ENCODE measurements at regions not wholly inside any gene's neighbourhood (a gene's known extent, or its start where the extent isn't known, plus 50 kb on each side); places are given as distances from the start of the nearest gene placed in this dataset.

DNA sequence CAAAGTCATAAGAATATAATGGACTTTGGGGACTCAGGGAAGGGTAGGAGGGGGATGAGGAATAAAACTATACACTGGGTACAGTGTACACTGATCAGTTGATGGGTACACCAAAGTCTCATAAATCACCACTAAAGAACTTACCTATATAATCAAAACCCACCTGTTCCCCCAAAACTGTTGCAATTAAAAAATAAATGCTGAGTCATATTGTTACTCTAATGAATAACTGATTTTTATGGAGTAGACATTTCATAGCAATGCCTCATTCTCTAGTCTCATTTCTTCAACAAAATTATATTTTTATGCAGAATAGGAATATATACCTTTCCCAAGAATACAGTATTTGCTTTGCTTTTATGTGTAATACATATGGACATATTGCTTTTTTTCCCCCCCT is 181.2 kb downstream of the ST6GAL2 start:
- TF ChIP-seq Cebpa-rat (IDR thresholded peaks at IDR 0.05): no peak
- no peak overlapping the region for H3K4me2 ChIP-seq
- no peaks in the 10 kb centered on the region for H3K27me3 ChIP-seq
- no peaks in the 10 kb centered on the region for H3K36me3 ChIP-seq
- peaks cover 13% of the 10 kb centered on the region for H3K4me1 ChIP-seq
- H3K4me3 ChIP-seq: no peak overlapping the region
- no peaks in the 10 kb centered on the region for H3K9me3 ChIP-seq
- H4K20me1 ChIP-seq: no peaks in the 10 kb centered on the region
- no peak overlapping the region for H3K27ac ChIP-seq
- no peak overlapping the region for H3K9ac ChIP-seq

GRCh38 chr2:106705877-106706276 is 180.1 kb downstream of the ST6GAL2 start:
- Histone ChIP-seq H3K9ac (no peak overlapping the region), H4K20me1 (no peaks in the 10 kb centered on the region), H3K27ac (no peak overlapping the region), H3K4me3 (no peak overlapping the region), H3K27me3 (no peaks in the 10 kb centered on the region), H3K9me3 (peaks cover 3% of the 10 kb centered on the region; the same call in 1 of the 2 replicates), H3K36me3 (no peaks in the 10 kb centered on the region), H3K4me1 (peaks cover 4% of the 10 kb centered on the region; the same call in 1 of the 2 replicates), H3K4me2 (no peak overlapping the region)
- no peak for TF ChIP-seq Cebpa-rat (IDR thresholded peaks at IDR 0.05)

DNA sequence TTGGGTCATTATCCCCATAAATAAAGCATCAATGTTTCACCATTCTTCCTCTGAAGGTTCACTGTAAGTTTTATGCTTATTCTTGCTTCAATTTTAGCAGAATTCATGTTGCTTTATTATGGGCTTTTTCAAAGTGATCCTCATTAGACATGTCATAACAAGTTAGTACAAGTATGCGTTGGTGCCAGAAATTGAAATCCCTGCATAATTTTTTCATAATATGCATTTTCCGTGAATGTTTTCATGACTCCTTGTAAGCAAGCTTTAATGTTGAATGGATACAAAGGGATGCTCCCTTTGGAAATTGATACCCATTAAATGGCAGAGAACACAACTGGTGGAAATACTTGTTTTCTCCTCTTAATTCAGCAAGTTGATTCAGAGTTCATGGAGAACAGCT is 179.7 kb downstream of the ST6GAL2 start:
- H3K9me3 ChIP-seq: peaks cover 7% of the 10 kb centered on the region
- H3K9ac ChIP-seq: no peak overlapping the region
- no peak overlapping the region for H3K27ac ChIP-seq
- no peaks in the 10 kb centered on the region for H3K27me3 ChIP-seq
- no peak for TF ChIP-seq Cebpa-rat (IDR thresholded peaks at IDR 0.05)
- H3K36me3 ChIP-seq: no peaks in the 10 kb centered on the region
- no peak overlapping the region for H3K4me2 ChIP-seq
- H3K4me3 ChIP-seq: no peak overlapping the region
- H4K20me1 ChIP-seq: no peaks in the 10 kb centered on the region
- no peaks in the 10 kb centered on the region for H3K4me1 ChIP-seq

GRCh38 chr2:106708209-106708608 is 177.8 kb downstream of the ST6GAL2 start:
- no peaks in the 10 kb centered on the region for H3K36me3 ChIP-seq
- no peaks in the 10 kb centered on the region for H3K27me3 ChIP-seq
- H3K27ac ChIP-seq: no peak overlapping the region
- no peak overlapping the region for H3K4me2 ChIP-seq
- no peaks in the 10 kb centered on the region for H3K4me1 ChIP-seq
- H3K4me3 ChIP-seq: no peak overlapping the region
- no peak for TF ChIP-seq Cebpa-rat (IDR thresholded peaks at IDR 0.05)
- peaks cover 25% of the 10 kb centered on the region for H3K9me3 ChIP-seq
- H4K20me1 ChIP-seq: no peaks in the 10 kb centered on the region
- no peak overlapping the region for H3K9ac ChIP-seq

DNA sequence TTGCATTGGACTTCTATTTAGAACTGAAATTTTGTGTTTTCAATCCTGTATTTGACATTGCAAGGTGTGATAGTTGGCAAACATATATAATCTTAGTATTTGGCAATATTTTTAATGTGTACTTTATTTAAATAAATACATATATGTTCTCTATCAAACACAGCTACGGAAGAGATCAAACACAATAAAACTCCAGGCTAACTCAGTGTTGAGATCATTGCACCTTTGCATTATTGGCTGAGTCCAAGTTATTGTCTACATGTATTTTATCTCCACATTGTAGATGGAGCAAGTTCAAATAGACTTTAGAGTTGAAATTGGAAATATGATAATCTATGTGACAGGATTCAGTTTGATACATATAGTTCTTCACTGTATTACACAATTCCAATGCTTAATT is 176.7 kb downstream of the ST6GAL2 start:
- no peaks in the 10 kb centered on the region for H3K27me3 ChIP-seq
- TF ChIP-seq Cebpa-rat (IDR thresholded peaks at IDR 0.05): no peak
- H3K9me3 ChIP-seq: peaks cover 26% of the 10 kb centered on the region
- no peaks in the 10 kb centered on the region for H3K4me1 ChIP-seq
- H3K4me2 ChIP-seq: no peak overlapping the region
- H3K27ac ChIP-seq: no peak overlapping the region
- no peak overlapping the region for H3K9ac ChIP-seq
- no peaks in the 10 kb centered on the region for H3K36me3 ChIP-seq
- no peak overlapping the region for H3K4me3 ChIP-seq
- H4K20me1 ChIP-seq: no peaks in the 10 kb centered on the region

GRCh38 chr2:106719222-106719621 is 166.7 kb downstream of the ST6GAL2 start:
- H3K4me1 ChIP-seq: no peaks in the 10 kb centered on the region
- H3K4me3 ChIP-seq: no peak overlapping the region
- no peaks in the 10 kb centered on the region for H3K27me3 ChIP-seq
- no peak for TF ChIP-seq Cebpa-rat (IDR thresholded peaks at IDR 0.05)
- H3K36me3 ChIP-seq: no peaks in the 10 kb centered on the region
- H3K4me2 ChIP-seq: no peak overlapping the region
- H3K27ac ChIP-seq: no peak overlapping the region
- no peaks in the 10 kb centered on the region for H4K20me1 ChIP-seq
- H3K9me3 ChIP-seq: peaks cover 12% of the 10 kb centered on the region
- no peak overlapping the region for H3K9ac ChIP-seq

DNA sequence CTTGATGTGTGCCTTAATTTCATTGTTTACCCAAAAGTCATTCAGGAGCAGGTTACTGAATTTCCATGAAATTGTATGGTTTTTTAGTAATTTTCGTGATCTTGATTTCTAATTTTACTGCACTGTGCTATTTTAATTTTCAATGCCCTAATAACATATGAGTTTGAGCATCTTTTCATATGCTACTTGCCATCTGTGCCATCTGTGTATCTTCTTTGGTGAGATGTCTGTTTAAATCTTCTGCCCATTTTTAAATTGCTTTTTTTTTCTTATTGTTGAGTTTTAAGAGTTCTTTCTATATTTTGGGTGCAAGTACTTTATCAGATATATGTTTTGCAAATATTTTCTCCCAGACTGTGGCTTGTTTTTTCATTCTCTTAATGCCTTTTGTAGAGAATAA is 165.9 kb downstream of the ST6GAL2 start:
- H3K4me3 ChIP-seq: no peak overlapping the region
- no peak overlapping the region for H3K27ac ChIP-seq
- no peaks in the 10 kb centered on the region for H3K27me3 ChIP-seq
- no peak overlapping the region for H3K9ac ChIP-seq
- H3K9me3 ChIP-seq: peaks cover 12% of the 10 kb centered on the region
- H4K20me1 ChIP-seq: no peaks in the 10 kb centered on the region
- no peaks in the 10 kb centered on the region for H3K4me1 ChIP-seq
- no peak overlapping the region for H3K4me2 ChIP-seq
- no peaks in the 10 kb centered on the region for H3K36me3 ChIP-seq
- no peak for TF ChIP-seq Cebpa-rat (IDR thresholded peaks at IDR 0.05)

- Histone ChIP-seq H3K9ac (no peak overlapping the region), H3K4me2 (no peak overlapping the region), H3K27me3 (no peaks in the 10 kb centered on the region), H4K20me1 (no peaks in the 10 kb centered on the region), H3K36me3 (no peaks in the 10 kb centered on the region), H3K4me1 (no peaks in the 10 kb centered on the region), H3K9me3 (no peaks in the 10 kb centered on the region), H3K27ac (no peak overlapping the region), H3K4me3 (no peak overlapping the region)
- no peak for TF ChIP-seq Cebpa-rat (IDR thresholded peaks at IDR 0.05)
Measured at GRCh38 chr2:106724301-106724794, 161.6 kb downstream of the ST6GAL2 start.

DNA sequence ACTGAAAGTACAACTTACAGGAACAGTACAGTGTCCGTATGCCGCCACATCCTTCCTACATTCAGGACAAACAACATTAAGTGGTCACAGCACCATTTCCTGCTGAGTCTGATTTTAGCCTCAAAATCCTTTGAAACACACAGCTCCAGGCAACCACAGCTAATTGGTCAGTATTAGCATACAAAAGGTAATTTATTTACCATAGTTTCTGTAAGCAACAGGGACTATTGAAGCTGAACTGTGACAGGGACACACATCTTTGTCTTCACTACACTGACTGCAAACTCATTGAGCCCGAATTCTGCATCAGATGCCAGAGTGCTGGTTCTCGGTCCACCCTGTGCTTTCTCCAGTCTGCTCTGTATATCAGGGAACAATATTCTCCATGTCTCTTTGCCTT is 151.8 kb downstream of the ST6GAL2 start:
- Histone ChIP-seq H3K9ac (no peak overlapping the region), H4K20me1 (no peaks in the 10 kb centered on the region), H3K36me3 (no peaks in the 10 kb centered on the region), H3K9me3 (no peaks in the 10 kb centered on the region), H3K4me1 (no peaks in the 10 kb centered on the region), H3K27me3 (no peaks in the 10 kb centered on the region), H3K4me3 (no peak overlapping the region), H3K27ac (no peak overlapping the region), H3K4me2 (no peak overlapping the region)
- no peak for TF ChIP-seq Cebpa-rat (IDR thresholded peaks at IDR 0.05)

DNA sequence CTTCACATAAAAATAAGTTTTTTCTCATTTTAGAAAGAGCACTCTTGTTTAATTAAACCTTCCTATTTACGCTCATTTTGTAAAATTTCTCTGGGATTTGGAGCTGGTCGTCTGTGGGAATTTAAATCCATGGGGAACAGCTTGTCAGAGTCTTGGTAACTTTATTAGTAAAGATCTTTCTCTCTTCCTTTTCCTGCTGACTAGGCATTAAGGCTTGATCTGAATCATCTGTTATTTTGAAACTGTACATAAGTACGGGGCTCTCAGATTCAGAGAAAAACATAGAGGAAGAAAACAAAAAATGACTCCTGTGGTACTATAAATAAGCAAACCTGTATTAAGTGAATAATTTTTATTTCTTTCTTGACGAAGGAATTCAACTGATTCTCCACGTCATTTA is 150.2 kb downstream of the ST6GAL2 start:
- Histone ChIP-seq H3K9me3 (no peaks in the 10 kb centered on the region), H3K4me1 (no peaks in the 10 kb centered on the region), H3K4me2 (no peak overlapping the region), H3K4me3 (no peak overlapping the region), H4K20me1 (no peaks in the 10 kb centered on the region), H3K9ac (no peak overlapping the region), H3K27ac (no peak overlapping the region), H3K27me3 (no peaks in the 10 kb centered on the region), H3K36me3 (no peaks in the 10 kb centered on the region)
- no peak for TF ChIP-seq Cebpa-rat (IDR thresholded peaks at IDR 0.05)

DNA sequence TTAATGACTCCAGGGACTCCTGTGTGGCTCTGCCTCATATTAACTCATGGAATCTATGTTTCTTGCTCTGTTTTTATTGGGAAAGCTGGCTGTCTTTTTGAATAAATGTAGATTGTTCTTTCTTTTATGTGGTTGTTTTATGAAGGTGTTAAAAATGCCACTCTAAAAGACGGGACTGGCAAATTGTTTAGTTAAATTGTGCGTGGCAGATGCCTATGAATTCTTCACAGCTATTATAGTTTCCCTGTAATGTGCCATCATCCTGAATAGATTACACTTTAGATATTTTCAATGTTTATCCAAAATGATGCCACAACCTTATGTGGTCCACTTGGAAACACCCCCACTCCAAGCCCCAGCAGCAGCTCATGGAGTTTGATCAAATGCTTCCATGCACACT is 149.7 kb downstream of the ST6GAL2 start:
- H3K9me3 ChIP-seq: no peaks in the 10 kb centered on the region; the same call in 1 of the 2 replicates
- H3K9ac ChIP-seq: no peak overlapping the region
- H3K27me3 ChIP-seq: no peaks in the 10 kb centered on the region
- H3K4me3 ChIP-seq: no peak overlapping the region
- no peak overlapping the region for H3K4me2 ChIP-seq
- H3K36me3 ChIP-seq: no peaks in the 10 kb centered on the region
- no peaks in the 10 kb centered on the region for H3K4me1 ChIP-seq
- no peak for TF ChIP-seq Cebpa-rat (IDR thresholded peaks at IDR 0.05)
- H3K27ac ChIP-seq: no peak overlapping the region
- no peaks in the 10 kb centered on the region for H4K20me1 ChIP-seq
